H1 (cell line): ENCODE measurements at regions not wholly inside any gene's neighbourhood (a gene's known extent, or its start where the extent isn't known, plus 50 kb on each side); places are given as distances from the start of the nearest gene placed in this dataset.
A peak's percentile ranks its signal among the peaks of the same experiment; 100 is the strongest.

ENCODE experiments used
- CTCF ChIA-PET: fragments of 300-600 bp; sonication (Branson Sonifier 250); formaldehyde crosslinking; loops from one replicate; lab custom pipeline; 2021; ENCODE audit not compliant: partially characterized antibody; lab: Charles Lee
- POLR2A ChIA-PET: fragments of 300-600 bp; sonication (Branson Sonifier 250); formaldehyde crosslinking; loops from one replicate; lab custom pipeline; 2021; ENCODE audit warnings: inconsistent platforms; ENCODE audit not compliant: partially characterized antibody; lab: Charles Lee
- DNase-seq, 2 experiments: peaks; one replicate each; pipeline versions ENCODE4 v3.0.0 to v3.0.0-alpha.2; 2010 to 2022; ENCODE audit warnings: low spot score in 2 of 2, low read depth in 1 of 2, mixed read lengths in 1 of 2
- FAIRE-seq: peaks from 2 replicates; lab custom pipeline; 2011; peaks lifted over from hg19 to GRCh38; lab: Jason Lieb, UNC
- H2AFZ ChIP-seq: 2 replicates; pipeline ENCODE4 v1.8.1; 2012; ENCODE audit warnings: low read length, inconsistent platforms
- H2AK5ac ChIP-seq: 2 replicates; pipeline ENCODE4 v1.6.1; 2013; ENCODE audit warnings: low read depth, low read length
- H2BK120ac ChIP-seq: replicated peaks from 2 replicates; pipeline ENCODE3; 2013; ENCODE audit warnings: low read depth, low read length, inconsistent platforms
- H2BK12ac ChIP-seq: 2 replicates; pipeline ENCODE4 v1.6.1; 2013; ENCODE audit warnings: low read depth, low read length
- H2BK15ac ChIP-seq: 2 replicates; pipeline ENCODE4 v1.6.1; 2013; ENCODE audit warnings: low read length
- H2BK20ac ChIP-seq: 2 replicates; pipeline ENCODE4 v1.6.1; 2013; ENCODE audit warnings: low read length
- H2BK5ac ChIP-seq: 2 replicates; pipeline ENCODE4 v1.6.1; 2013; ENCODE audit warnings: low read depth, low read length
- H3K14ac ChIP-seq: 2 replicates; pipeline ENCODE4 v1.6.1; 2013; ENCODE audit warnings: inconsistent platforms; ENCODE audit not compliant: insufficient read length
- H3K18ac ChIP-seq: 2 replicates; pipeline ENCODE4 v1.6.1; 2013; ENCODE audit warnings: low read length; ENCODE audit errors: extremely low read depth
- H3K23ac ChIP-seq: 2 replicates; pipeline ENCODE4 v1.6.1; 2013; ENCODE audit warnings: inconsistent platforms; ENCODE audit not compliant: insufficient read length
- H3K23me2 ChIP-seq: 2 replicates; pipeline ENCODE4 v1.6.1; 2013; ENCODE audit warnings: low read depth, low read length
- H3K27ac ChIP-seq: 2 replicates; pipeline ENCODE4 v1.6.1; 2011; ENCODE audit warnings: low read depth, low read length, inconsistent platforms
- H3K27me3 ChIP-seq, 4 experiments: replicated peaks in 1 of 4; 1 replicate in 1 of 4; 2 replicates in 3 of 4; pipeline versions ENCODE4 v1.6.1 to v1.8.1; 2011 to 2013; ENCODE audit warnings: low read length in 3 of 4, mild to moderate bottlenecking in 3 of 4, inconsistent platforms in 2 of 4, mixed read lengths in 2 of 4, moderate library complexity in 1 of 4; ENCODE audit not compliant: control insufficient read depth in 3 of 4, insufficient read depth in 3 of 4; ENCODE audit errors: extremely low read depth in 1 of 4
- H3K36me3 ChIP-seq, 4 experiments: 2 replicates each; pipeline versions ENCODE4 v1.6.1 to v1.8.1; 2011 to 2013; ENCODE audit warnings: mild to moderate bottlenecking in 4 of 4, low read length in 3 of 4, moderate library complexity in 2 of 4, control low read depth in 1 of 4, inconsistent platforms in 1 of 4; ENCODE audit not compliant: insufficient read depth in 4 of 4, control insufficient read depth in 2 of 4
- H3K4ac ChIP-seq: replicated peaks from 2 replicates; pipeline ENCODE3; 2013; ENCODE audit warnings: low read length, low read depth, mixed read lengths, inconsistent platforms; ENCODE audit not compliant: insufficient read length
- H3K4me1 ChIP-seq, 4 experiments: replicated peaks in 1 of 4; 1 replicate in 1 of 4; 2 replicates in 3 of 4; pipeline versions ENCODE4 v1.6.1 to v1.8.1; 2011 to 2013; ENCODE audit warnings: low read length in 3 of 4, inconsistent platforms in 2 of 4, mixed read lengths in 1 of 4; ENCODE audit not compliant: insufficient read depth in 4 of 4, control insufficient read depth in 3 of 4
- H3K4me2 ChIP-seq, 2 experiments: 2 replicates each; pipeline versions ENCODE4 v1.6.1 to v1.8.1; 2011 to 2013; ENCODE audit warnings: low read depth in 2 of 2, low read length in 2 of 2, control low read depth in 1 of 2, inconsistent platforms in 1 of 2, mild to moderate bottlenecking in 1 of 2; ENCODE audit not compliant: insufficient read depth in 1 of 2
- H3K4me3 ChIP-seq, 4 experiments: fragments of 200-600, 300-600 bp in 1 of 4; sonication (generic), shearing (Covaris generic), sonication (Bioruptor Twin) in 1 of 4; 2 replicates each; pipeline versions ENCODE4 v1.5.1 to v1.8.1; 2011 to 2016; ENCODE audit warnings: low read length in 4 of 4, low read depth in 3 of 4, control low read depth in 2 of 4, inconsistent platforms in 2 of 4, mild to moderate bottlenecking in 2 of 4, mixed read lengths in 1 of 4, moderate library complexity in 1 of 4; ENCODE audit not compliant: insufficient read depth in 2 of 4; ENCODE audit errors: extremely low read depth in 1 of 4
- H3K56ac ChIP-seq: replicated peaks from 2 replicates; pipeline ENCODE3; 2013; ENCODE audit warnings: low read depth, mild to moderate bottlenecking, mixed read lengths, low read length, inconsistent platforms; ENCODE audit not compliant: insufficient read length
- H3K79me1 ChIP-seq: 2 replicates; pipeline ENCODE4 v1.6.1; 2013; ENCODE audit warnings: low read depth, low read length, control low read depth
- H3K79me2 ChIP-seq, 2 experiments: 2 replicates each; pipeline versions ENCODE4 v1.6.1 to v1.8.1; 2012 to 2013; ENCODE audit warnings: low read length in 2 of 2, mild to moderate bottlenecking in 2 of 2, inconsistent platforms in 1 of 2; ENCODE audit not compliant: insufficient read depth in 2 of 2, control insufficient read depth in 1 of 2
- H3K9ac ChIP-seq, 4 experiments: replicated peaks in 1 of 4; 1 replicate in 1 of 4; 2 replicates in 3 of 4; pipeline versions ENCODE4 v1.6.1 to v1.8.1; 2011 to 2013; ENCODE audit warnings: low read depth in 3 of 4, low read length in 3 of 4, control low read depth in 2 of 4, mild to moderate bottlenecking in 2 of 4, moderate library complexity in 2 of 4, inconsistent platforms in 1 of 4; ENCODE audit errors: extremely low read depth in 1 of 4
- H3K9me3 ChIP-seq, 2 experiments: 2 replicates each; pipeline versions ENCODE4 v1.6.1 to v1.8.1; 2012 to 2013; ENCODE audit warnings: mild to moderate bottlenecking in 2 of 2, moderate library complexity in 2 of 2, control low read depth in 1 of 2, inconsistent platforms in 1 of 2, low read depth in 1 of 2, low read length in 1 of 2, mixed read lengths in 1 of 2; ENCODE audit not compliant: insufficient read depth in 2 of 2
- H4K20me1 ChIP-seq, 2 experiments: replicated peaks in 1 of 2; 2 replicates each; pipeline versions ENCODE3 to v1.8.1; 2011 to 2013; ENCODE audit warnings: inconsistent platforms in 2 of 2, low read length in 2 of 2, mild to moderate bottlenecking in 1 of 2; ENCODE audit not compliant: insufficient read depth in 2 of 2, control insufficient read depth in 1 of 2
- H4K5ac ChIP-seq: 2 replicates; pipeline ENCODE4 v1.6.1; 2013; ENCODE audit warnings: low read length, low read depth, mixed read lengths, inconsistent platforms; ENCODE audit not compliant: insufficient read length
- H4K8ac ChIP-seq: 2 replicates; pipeline ENCODE4 v1.8.0; 2013; ENCODE audit warnings: mild to moderate bottlenecking, moderate library complexity, low read length, inconsistent platforms; ENCODE audit not compliant: insufficient read depth; ENCODE audit errors: extremely low read depth
- H4K91ac ChIP-seq: replicated peaks from 2 replicates; pipeline ENCODE3; 2013; ENCODE audit warnings: low read length, mixed read lengths, inconsistent platforms; ENCODE audit not compliant: insufficient read length
- CBX5 ChIP-seq: fragments of 300-800, 300-1000 bp; sonication (generic); IDR thresholded peaks from 2 replicates; pipeline ENCODE4 v1.7.1; 2016; ENCODE audit warnings: antibody characterized with exemption, low read length, low read depth
- CBX8 ChIP-seq: fragments of 300-800, 300-1000 bp; sonication (generic); IDR thresholded peaks from 2 replicates; pipeline ENCODE4 v1.7.1; 2016; ENCODE audit warnings: low read depth, low read length, borderline replicate concordance
- E2F6 ChIP-seq: IDR thresholded peaks from 2 replicates; pipeline ENCODE4 v1.6.1; 2012; ENCODE audit warnings: inconsistent platforms
- KDM4A ChIP-seq: IDR thresholded peaks from one replicate; pipeline ENCODE4 v1.7.1; 2012; ENCODE audit warnings: low read depth, mild to moderate bottlenecking, moderate library complexity, low read length, inconsistent platforms; ENCODE audit not compliant: severe bottlenecking
- KDM5A ChIP-seq: fragments of 200-600 bp; IDR thresholded peaks from 2 replicates; pipeline ENCODE4 v1.7.1; 2012; ENCODE audit warnings: mild to moderate bottlenecking, low read length, inconsistent platforms, mixed read lengths
- SIN3A ChIP-seq, 2 experiments: IDR thresholded peaks in 1 of 2; conservative IDR thresholded peaks in 1 of 2; 2 replicates each; pipeline ENCODE4 v1.6.1; 2011 to 2012; ENCODE audit warnings: low read length in 2 of 2, improper control_type of control experiment in 1 of 2, low read depth in 1 of 2, mild to moderate bottlenecking in 1 of 2
- ZNF274 ChIP-seq: IDR thresholded peaks from 2 replicates; pipeline ENCODE4 v1.7.0; 2012; ENCODE audit warnings: low read length, borderline replicate concordance; ENCODE audit errors: extremely low read depth
- WGBS, 2 experiments: shearing (Covaris generic) in 1 of 2; methylation state at CpG; one replicate each; pipeline versions ENCODE4 v1.1.6 to v1.1.7; 2013 to 2015; ENCODE audit warnings: low lambda C conversion rate in 2 of 2, mixed read lengths in 2 of 2, inconsistent platforms in 1 of 2, low coverage in 1 of 2, missing lambda C conversion rate in 1 of 2; ENCODE audit not compliant: insufficient replicate concordance in 2 of 2, insufficient coverage in 1 of 2, insufficient read length in 1 of 2; ENCODE audit errors: extremely low coverage in 1 of 2, missing lambda C conversion rate in 1 of 2; 5-methylcytosine and 5-hydroxymethylcytosine counted together

GRCh38 chr10:118246332-118247295 is 95.5 kb downstream of the FAM204A start:
- Histone ChIP-seq H3K4me3 (peak overlapping the region in 1 of 4 experiments; percentile 42; a peak in 2 of 8 replicates), H2BK5ac (no peak overlapping the region), H4K5ac (no peak overlapping the region), H2BK12ac (no peak overlapping the region), H2AFZ (no peak overlapping the region), H2BK120ac (no peak overlapping the region), H3K14ac (no peak overlapping the region), H3K4ac (no peak overlapping the region), H3K36me3 (no peaks in the 10 kb centered on the region), H2AK5ac (no peak overlapping the region), H3K56ac (no peak overlapping the region), H3K79me2 (no peaks in the 10 kb centered on the region), H2BK20ac (no peak overlapping the region), H4K8ac (no peak overlapping the region), H3K79me1 (no peaks in the 10 kb centered on the region), H3K18ac (no peak overlapping the region), H3K4me2 (peak overlapping the region; percentile 22 to 62), H2BK15ac (no peak overlapping the region), H4K20me1 (peaks cover 0 to 2% of the 10 kb centered on the region in 2 experiments), H3K27ac (no peak overlapping the region), H4K91ac (no peak overlapping the region), H3K4me1 (peaks cover 0 to 16% (median 9%) of the 10 kb centered on the region in 4 experiments; a peak in 5 of 7 replicates), H3K9me3 (no peaks in the 10 kb centered on the region), H3K9ac (no peak overlapping the region), H3K23ac (no peak overlapping the region), H3K27me3 (peaks cover 24 to 62% (median 45%) of the 10 kb centered on the region in 4 experiments), H3K23me2 (peaks cover 7% of the 10 kb centered on the region; the same call in 1 of the 2 replicates)
- no peak for FAIRE-seq
- no peak for DNase-seq
- 13% methylated on average over 19 of the region's 19 CpGs; no CpG with 5 or more reads in 1 of the 2 experiments for WGBS, 2 experiments
- CTCF ChIA-PET, result interaction anchor here (1.2 to 1.5 kb wide), 3 partner anchors 12 to 170 kb away, joined by 3 to 4 read pairs (median 3); no protein-coding TSS in a partner anchor
- POLR2A ChIA-PET, result no interaction called here
- no peak for TF ChIP-seq E2F6
- TF ChIP-seq ZNF274, result no peak
- TF ChIP-seq KDM4A, result no peak
- no peak for TF ChIP-seq CBX8
- no peak for TF ChIP-seq CBX5
- no peak for TF ChIP-seq SIN3A (conservative IDR thresholded peaks at IDR 0.05 in 1 of 2, IDR thresholded peaks at IDR 0.05 in 1 of 2; ENCODE audit: low read depth in 1 of 2, low read length in 2 of 2)
- TF ChIP-seq KDM5A, result no peak
